ENCODE measurements at regions not wholly inside any gene's neighbourhood (a gene's known extent, or its start where the extent isn't known, plus 50 kb on each side); places are given as distances from the start of the nearest gene placed in this dataset.
A peak's percentile ranks its signal among the peaks of the same experiment; 100 is the strongest.

GRCh38 chr1:222455188-222455879, 92.6 kb downstream of the HHIPL2 start:
- DNase-seq (peak; percentile 81 to 94 (median 89)), ATAC-seq (peak; percentile 95)
- H3K4me3 ChIP-seq (ENCODE audit: low read length), result no peak overlapping the region
- WGBS, result 5% methylated on average over 16 of the region's 16 CpGs
- intact Hi-C loops (cut with DNase I), result loop anchor here in 3 of 4 donors (10.0 kb wide), 4 partner anchors 361 to 971 kb away; partner anchors contain the start of gene DUSP10 (in 1 of the 3)
- H3K9me3 ChIP-seq (ENCODE audit: control insufficient read depth, low read length), result no peaks in the 10 kb centered on the region
- peaks cover 2% of the 10 kb centered on the region for H3K4me1 ChIP-seq (ENCODE audit: control insufficient read depth, insufficient read depth, low read length)
- H3K27ac ChIP-seq (ENCODE audit: low read length), result no peak overlapping the region
- H3K27me3 ChIP-seq (ENCODE audit: control insufficient read depth, insufficient read depth), result no peaks in the 10 kb centered on the region

- peak; percentile 35 to 62 (median 55) for DNase-seq
- WGBS, result 32% methylated on average over 13 of the region's 13 CpGs
- Histone ChIP-seq H3K4me1 (ENCODE audit: control insufficient read depth, insufficient read depth, low read length) (peaks cover 2% of the 10 kb centered on the region), H3K9me3 (ENCODE audit: control insufficient read depth, low read length) (no peaks in the 10 kb centered on the region), H3K4me3 (ENCODE audit: low read length) (no peak overlapping the region), H3K27me3 (ENCODE audit: control insufficient read depth, insufficient read depth) (no peaks in the 10 kb centered on the region), H3K27ac (ENCODE audit: low read length) (no peak overlapping the region)
- intact Hi-C loops (cut with DNase I), result loop anchor here in 3 of 4 donors (10.0 kb wide), 4 partner anchors 360 to 970 kb away; partner anchors contain the start of gene DUSP10 (in 1 of the 3)
- ATAC-seq, result peak; percentile 69 to 72
Measured at GRCh38 chr1:222454782-222455181, 93.1 kb downstream of the HHIPL2 start.

- Histone ChIP-seq H3K27ac (ENCODE audit: low read length) (no peak overlapping the region), H3K27me3 (ENCODE audit: control insufficient read depth, insufficient read depth) (no peaks in the 10 kb centered on the region), H3K4me1 (ENCODE audit: control insufficient read depth, insufficient read depth, low read length) (peaks cover 2% of the 10 kb centered on the region), H3K9me3 (ENCODE audit: control insufficient read depth, low read length) (no peaks in the 10 kb centered on the region), H3K4me3 (ENCODE audit: low read length) (no peak overlapping the region)
- intact Hi-C loops (cut with DNase I), result loop anchor here in 3 of 4 donors (10.0 kb wide), 4 partner anchors 359 to 969 kb away; partner anchors contain the start of gene DUSP10 (in 1 of the 3)
- DNase-seq (no peak), ATAC-seq (no peak)
- 86% methylated on average over 5 of the region's 5 CpGs for WGBS
Measured at GRCh38 chr1:222454186-222454585, 93.7 kb downstream of the HHIPL2 start.

- intact Hi-C loops (cut with DNase I), result loop anchor here in 3 of 4 donors (10.0 kb wide), 4 partner anchors 357 to 967 kb away; partner anchors contain the start of gene DUSP10 (in 1 of the 3)
- DNase-seq, result no peak
- ATAC-seq, result no peak
- no peak overlapping the region for H3K4me3 ChIP-seq (ENCODE audit: low read length)
- peaks cover 2% of the 10 kb centered on the region for H3K4me1 ChIP-seq (ENCODE audit: control insufficient read depth, insufficient read depth, low read length)
- no peak overlapping the region for H3K27ac ChIP-seq (ENCODE audit: low read length)
- 61% methylated on average over 3 of the region's 3 CpGs for WGBS
- no peaks in the 10 kb centered on the region for H3K27me3 ChIP-seq (ENCODE audit: control insufficient read depth, insufficient read depth)
- H3K9me3 ChIP-seq (ENCODE audit: control insufficient read depth, low read length), result no peaks in the 10 kb centered on the region
Measured at GRCh38 chr1:222452031-222452430, 95.9 kb downstream of the HHIPL2 start.

- H3K4me3 ChIP-seq (ENCODE audit: low read length), result no peak overlapping the region
- WGBS, result 78% methylated on average over 2 of the region's 2 CpGs
- no peaks in the 10 kb centered on the region for H3K27me3 ChIP-seq (ENCODE audit: control insufficient read depth, insufficient read depth)
- intact Hi-C loops (cut with DNase I), result no loop called here
- no peak overlapping the region for H3K27ac ChIP-seq (ENCODE audit: low read length)
- no peak for ATAC-seq
- DNase-seq, result no peak
- H3K4me1 ChIP-seq (ENCODE audit: control insufficient read depth, insufficient read depth, low read length), result peaks cover 2% of the 10 kb centered on the region
- H3K9me3 ChIP-seq (ENCODE audit: control insufficient read depth, low read length), result no peaks in the 10 kb centered on the region
Measured at GRCh38 chr1:222443566-222443965, 104.3 kb downstream of the HHIPL2 start.

GRCh38 chr1:222441066-222441465, 106.8 kb downstream of the HHIPL2 start:
- DNase-seq (no peak), ATAC-seq (peak in 1 of 2 donors; percentile 48)
- no peaks in the 10 kb centered on the region for H3K9me3 ChIP-seq (ENCODE audit: control insufficient read depth, low read length)
- H3K4me1 ChIP-seq (ENCODE audit: control insufficient read depth, insufficient read depth, low read length), result peaks cover 2% of the 10 kb centered on the region
- no peak overlapping the region for H3K27ac ChIP-seq (ENCODE audit: low read length)
- H3K27me3 ChIP-seq (ENCODE audit: control insufficient read depth, insufficient read depth), result no peaks in the 10 kb centered on the region
- H3K4me3 ChIP-seq (ENCODE audit: low read length), result no peak overlapping the region
- 35% methylated on average over 5 of the region's 5 CpGs for WGBS
- intact Hi-C loops (cut with DNase I), result no loop called here

GRCh38 chr1:222424826-222425225, 123.1 kb downstream of the HHIPL2 start:
- no peak overlapping the region for H3K4me3 ChIP-seq (ENCODE audit: low read length)
- H3K27ac ChIP-seq (ENCODE audit: low read length), result no peak overlapping the region
- H3K27me3 ChIP-seq (ENCODE audit: control insufficient read depth, insufficient read depth), result no peaks in the 10 kb centered on the region
- no peaks in the 10 kb centered on the region for H3K4me1 ChIP-seq (ENCODE audit: control insufficient read depth, insufficient read depth, low read length)
- ATAC-seq (no peak), DNase-seq (no peak)
- intact Hi-C loops (cut with DNase I), result no loop called here
- whole genome bisulfite sequencing, result 96% methylated on average over 1 of the region's 1 CpG
- no peaks in the 10 kb centered on the region for H3K9me3 ChIP-seq (ENCODE audit: control insufficient read depth, low read length)

GRCh38 chr1:222421380-222421779, 126.5 kb downstream of the HHIPL2 start:
- Histone ChIP-seq H3K27ac (ENCODE audit: low read length) (no peak overlapping the region), H3K4me1 (ENCODE audit: control insufficient read depth, insufficient read depth, low read length) (no peaks in the 10 kb centered on the region), H3K9me3 (ENCODE audit: control insufficient read depth, low read length) (no peaks in the 10 kb centered on the region), H3K4me3 (ENCODE audit: low read length) (no peak overlapping the region), H3K27me3 (ENCODE audit: control insufficient read depth, insufficient read depth) (no peaks in the 10 kb centered on the region)
- ATAC-seq (no peak), DNase-seq (no peak)
- intact Hi-C loops (cut with DNase I), result no loop called here

GRCh38 chr1:222420633-222421032, 127.3 kb downstream of the HHIPL2 start:
- DNase-seq, result no peak

GRCh38 chr1:222418654-222419053, 129.2 kb downstream of the HHIPL2 start:
- Histone ChIP-seq H3K27me3 (ENCODE audit: control insufficient read depth, insufficient read depth) (no peaks in the 10 kb centered on the region), H3K27ac (ENCODE audit: low read length) (no peak overlapping the region), H3K9me3 (ENCODE audit: control insufficient read depth, low read length) (no peaks in the 10 kb centered on the region), H3K4me1 (ENCODE audit: control insufficient read depth, insufficient read depth, low read length) (no peaks in the 10 kb centered on the region), H3K4me3 (ENCODE audit: low read length) (no peak overlapping the region)
- 39% methylated on average over 1 of the region's 1 CpG for WGBS
- ATAC-seq, result no peak
- DNase-seq, result no peak
- intact Hi-C loops (cut with DNase I), result no loop called here

More at GRCh38 chr1:222420633-222421032, 127.3 kb downstream of the HHIPL2 start:
- intact Hi-C loops (cut with DNase I), result no loop called here
- Histone ChIP-seq H3K27ac (ENCODE audit: low read length) (no peak overlapping the region), H3K27me3 (ENCODE audit: control insufficient read depth, insufficient read depth) (no peaks in the 10 kb centered on the region), H3K4me3 (ENCODE audit: low read length) (no peak overlapping the region), H3K4me1 (ENCODE audit: control insufficient read depth, insufficient read depth, low read length) (no peaks in the 10 kb centered on the region), H3K9me3 (ENCODE audit: control insufficient read depth, low read length) (no peaks in the 10 kb centered on the region)
- no peak for ATAC-seq
- 76% methylated on average over 1 of the region's 1 CpG for WGBS

GRCh38 chr1:222417264-222417663, 130.6 kb downstream of the HHIPL2 start:
- H3K27me3 ChIP-seq (ENCODE audit: control insufficient read depth, insufficient read depth), result no peaks in the 10 kb centered on the region
- 82% methylated on average over 4 of the region's 4 CpGs for WGBS
- no peak for ATAC-seq

More at GRCh38 chr1:222417264-222417663, 130.6 kb downstream of the HHIPL2 start:
- no peak for DNase-seq
- H3K4me1 ChIP-seq (ENCODE audit: control insufficient read depth, insufficient read depth, low read length), result no peaks in the 10 kb centered on the region
- intact Hi-C loops (cut with DNase I), result no loop called here
- no peaks in the 10 kb centered on the region for H3K9me3 ChIP-seq (ENCODE audit: control insufficient read depth, low read length)
- no peak overlapping the region for H3K27ac ChIP-seq (ENCODE audit: low read length)
- no peak overlapping the region for H3K4me3 ChIP-seq (ENCODE audit: low read length)
